ENCODE measurements at regions not wholly inside any gene's neighbourhood (a gene's known extent, or its start where the extent isn't known, plus 50 kb on each side); places are given as distances from the start of the nearest gene placed in this dataset.
"Not testable (repeated sequence)": the region's sequence is repeated elsewhere in the genome, so short reads cannot be mapped to it uniquely, and the experiment has no call there.

GRCh38 chr9:67394038-67394437 is 401.7 kb upstream of the SPATA31A3 start:
- H3K27ac ChIP-seq (ENCODE audit: control insufficient read depth, insufficient read depth, low read length); H3K36me3 ChIP-seq (ENCODE audit: control insufficient read depth in 2 of 2, extremely low read depth in 1 of 2, insufficient read depth in 2 of 2, low read length in 2 of 2); H3K27me3 ChIP-seq (ENCODE audit: control insufficient read depth, extremely low read depth, insufficient read depth, low read length); FAIRE-seq; H3K4me2 ChIP-seq (ENCODE audit: control insufficient read depth, extremely low read depth, insufficient read depth, low read depth, low read length); H3K4me1 ChIP-seq (ENCODE audit: control insufficient read depth, extremely low read depth, insufficient read depth, low read length); H3K79me2 ChIP-seq (ENCODE audit: control insufficient read depth, insufficient read depth, low read length); dilution Hi-C loops (cut with MboI; ENCODE audit: extremely low pct_ligation_motif_present, low sequenced_read_pairs); DNase-seq (ENCODE audit: low read depth, low spot score); H3K9me1 ChIP-seq (ENCODE audit: control insufficient read depth, extremely low read depth, insufficient read depth, low read length); H2AFZ ChIP-seq (ENCODE audit: control insufficient read depth, low read length); H3K9me3 ChIP-seq (ENCODE audit: control insufficient read depth, low read depth, low read length); H3K4me3 ChIP-seq (ENCODE audit: control insufficient read depth in 2 of 3, extremely low read depth in 1 of 3, insufficient read depth in 2 of 3, low read depth in 1 of 3, low read length in 3 of 3); H4K20me1 ChIP-seq (ENCODE audit: control insufficient read depth, extremely low read depth, insufficient read depth, low read length); H3K9ac ChIP-seq (ENCODE audit: control insufficient read depth, extremely low read depth, insufficient read depth, low read length): not testable (repeated sequence)

- H3K36me3 ChIP-seq (ENCODE audit: control insufficient read depth in 2 of 2, extremely low read depth in 1 of 2, insufficient read depth in 2 of 2, low read length in 2 of 2); dilution Hi-C loops (cut with MboI; ENCODE audit: extremely low pct_ligation_motif_present, low sequenced_read_pairs); H3K4me3 ChIP-seq (ENCODE audit: control insufficient read depth in 2 of 3, extremely low read depth in 1 of 3, insufficient read depth in 2 of 3, low read depth in 1 of 3, low read length in 3 of 3); H3K4me1 ChIP-seq (ENCODE audit: control insufficient read depth, extremely low read depth, insufficient read depth, low read length); FAIRE-seq; H3K4me2 ChIP-seq (ENCODE audit: control insufficient read depth, extremely low read depth, insufficient read depth, low read depth, low read length); H3K27ac ChIP-seq (ENCODE audit: control insufficient read depth, insufficient read depth, low read length); H3K27me3 ChIP-seq (ENCODE audit: control insufficient read depth, extremely low read depth, insufficient read depth, low read length); H3K9me1 ChIP-seq (ENCODE audit: control insufficient read depth, extremely low read depth, insufficient read depth, low read length); H3K79me2 ChIP-seq (ENCODE audit: control insufficient read depth, insufficient read depth, low read length); H3K9ac ChIP-seq (ENCODE audit: control insufficient read depth, extremely low read depth, insufficient read depth, low read length); H3K9me3 ChIP-seq (ENCODE audit: control insufficient read depth, low read depth, low read length); H4K20me1 ChIP-seq (ENCODE audit: control insufficient read depth, extremely low read depth, insufficient read depth, low read length); DNase-seq (ENCODE audit: low read depth, low spot score); H2AFZ ChIP-seq (ENCODE audit: control insufficient read depth, low read length): not testable (repeated sequence)
These were observed 377.3 kb upstream of the SPATA31A3 start for GRCh38 chr9:67369664-67370063.

- H2AFZ ChIP-seq (ENCODE audit: control insufficient read depth, low read length); H3K36me3 ChIP-seq (ENCODE audit: control insufficient read depth in 2 of 2, extremely low read depth in 1 of 2, insufficient read depth in 2 of 2, low read length in 2 of 2); H3K27me3 ChIP-seq (ENCODE audit: control insufficient read depth, extremely low read depth, insufficient read depth, low read length); FAIRE-seq; H3K9me3 ChIP-seq (ENCODE audit: control insufficient read depth, low read depth, low read length); H3K9ac ChIP-seq (ENCODE audit: control insufficient read depth, extremely low read depth, insufficient read depth, low read length); H3K4me1 ChIP-seq (ENCODE audit: control insufficient read depth, extremely low read depth, insufficient read depth, low read length); H3K79me2 ChIP-seq (ENCODE audit: control insufficient read depth, insufficient read depth, low read length); DNase-seq (ENCODE audit: low read depth, low spot score); H3K4me2 ChIP-seq (ENCODE audit: control insufficient read depth, extremely low read depth, insufficient read depth, low read depth, low read length); H4K20me1 ChIP-seq (ENCODE audit: control insufficient read depth, extremely low read depth, insufficient read depth, low read length); dilution Hi-C loops (cut with MboI; ENCODE audit: extremely low pct_ligation_motif_present, low sequenced_read_pairs); H3K27ac ChIP-seq (ENCODE audit: control insufficient read depth, insufficient read depth, low read length); H3K9me1 ChIP-seq (ENCODE audit: control insufficient read depth, extremely low read depth, insufficient read depth, low read length); H3K4me3 ChIP-seq (ENCODE audit: control insufficient read depth in 2 of 3, extremely low read depth in 1 of 3, insufficient read depth in 2 of 3, low read depth in 1 of 3, low read length in 3 of 3): not testable (repeated sequence)
These were observed 370.0 kb upstream of the SPATA31A3 start for GRCh38 chr9:67362325-67362724.

GRCh38 chr9:67353961-67354360 is 361.6 kb upstream of the SPATA31A3 start:
- H2AFZ ChIP-seq (ENCODE audit: control insufficient read depth, low read length); H3K4me2 ChIP-seq (ENCODE audit: control insufficient read depth, extremely low read depth, insufficient read depth, low read depth, low read length); H3K4me3 ChIP-seq (ENCODE audit: control insufficient read depth in 2 of 3, extremely low read depth in 1 of 3, insufficient read depth in 2 of 3, low read depth in 1 of 3, low read length in 3 of 3); H3K9me3 ChIP-seq (ENCODE audit: control insufficient read depth, low read depth, low read length); H3K9ac ChIP-seq (ENCODE audit: control insufficient read depth, extremely low read depth, insufficient read depth, low read length); dilution Hi-C loops (cut with MboI; ENCODE audit: extremely low pct_ligation_motif_present, low sequenced_read_pairs); H3K27ac ChIP-seq (ENCODE audit: control insufficient read depth, insufficient read depth, low read length); DNase-seq (ENCODE audit: low read depth, low spot score); H3K79me2 ChIP-seq (ENCODE audit: control insufficient read depth, insufficient read depth, low read length); H4K20me1 ChIP-seq (ENCODE audit: control insufficient read depth, extremely low read depth, insufficient read depth, low read length); H3K9me1 ChIP-seq (ENCODE audit: control insufficient read depth, extremely low read depth, insufficient read depth, low read length); H3K36me3 ChIP-seq (ENCODE audit: control insufficient read depth in 2 of 2, extremely low read depth in 1 of 2, insufficient read depth in 2 of 2, low read length in 2 of 2); H3K4me1 ChIP-seq (ENCODE audit: control insufficient read depth, extremely low read depth, insufficient read depth, low read length); H3K27me3 ChIP-seq (ENCODE audit: control insufficient read depth, extremely low read depth, insufficient read depth, low read length); FAIRE-seq: not testable (repeated sequence)

GRCh38 chr9:67349424-67349759 is 357.0 kb upstream of the SPATA31A3 start:
- H2AFZ ChIP-seq (ENCODE audit: control insufficient read depth, low read length); H3K9me1 ChIP-seq (ENCODE audit: control insufficient read depth, extremely low read depth, insufficient read depth, low read length); H3K4me3 ChIP-seq (ENCODE audit: control insufficient read depth in 2 of 3, extremely low read depth in 1 of 3, insufficient read depth in 2 of 3, low read depth in 1 of 3, low read length in 3 of 3); dilution Hi-C loops (cut with MboI; ENCODE audit: extremely low pct_ligation_motif_present, low sequenced_read_pairs); H3K9ac ChIP-seq (ENCODE audit: control insufficient read depth, extremely low read depth, insufficient read depth, low read length); H4K20me1 ChIP-seq (ENCODE audit: control insufficient read depth, extremely low read depth, insufficient read depth, low read length); H3K4me2 ChIP-seq (ENCODE audit: control insufficient read depth, extremely low read depth, insufficient read depth, low read depth, low read length); H3K36me3 ChIP-seq (ENCODE audit: control insufficient read depth in 2 of 2, extremely low read depth in 1 of 2, insufficient read depth in 2 of 2, low read length in 2 of 2); H3K27ac ChIP-seq (ENCODE audit: control insufficient read depth, insufficient read depth, low read length); H3K27me3 ChIP-seq (ENCODE audit: control insufficient read depth, extremely low read depth, insufficient read depth, low read length); DNase-seq (ENCODE audit: low read depth, low spot score); H3K79me2 ChIP-seq (ENCODE audit: control insufficient read depth, insufficient read depth, low read length); FAIRE-seq; H3K9me3 ChIP-seq (ENCODE audit: control insufficient read depth, low read depth, low read length); H3K4me1 ChIP-seq (ENCODE audit: control insufficient read depth, extremely low read depth, insufficient read depth, low read length): not testable (repeated sequence)
